ENCODE measurements at regions not wholly inside any gene's neighbourhood (a gene's known extent, or its start where the extent isn't known, plus 50 kb on each side); places are given as distances from the start of the nearest gene placed in this dataset.

DNA sequence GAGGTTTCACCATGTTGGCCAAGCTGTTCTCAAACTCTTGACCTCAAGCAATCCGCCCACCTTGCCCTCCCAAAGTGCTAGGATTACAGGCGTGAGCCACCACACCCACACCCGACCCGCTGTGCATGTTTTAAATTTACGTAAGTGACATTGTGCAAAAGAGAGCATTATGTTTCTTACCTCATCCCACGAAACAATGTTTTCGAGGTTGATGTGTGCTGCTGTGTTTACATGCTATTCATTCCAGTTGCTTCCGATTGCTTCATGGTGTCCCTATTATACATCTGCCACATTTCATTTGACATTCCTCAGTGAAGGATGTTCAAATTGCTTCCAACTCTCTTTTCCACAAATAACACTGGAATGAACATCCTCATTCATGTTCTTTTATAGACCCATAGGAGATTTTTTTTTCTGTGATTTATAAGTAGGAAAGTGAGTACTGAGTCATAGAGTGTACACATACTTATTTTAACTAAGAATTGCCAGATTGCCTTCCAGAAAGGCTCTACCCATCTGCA is 403.9 kb upstream of the JARID2 start:
- peak; percentile 81 for DNase-seq
- Histone ChIP-seq H3K36me3 (no peaks in the 10 kb centered on the region), H3K4me3 (no peak overlapping the region), H3K9me3 (no peaks in the 10 kb centered on the region), H3K27me3 (no peaks in the 10 kb centered on the region)

DNA sequence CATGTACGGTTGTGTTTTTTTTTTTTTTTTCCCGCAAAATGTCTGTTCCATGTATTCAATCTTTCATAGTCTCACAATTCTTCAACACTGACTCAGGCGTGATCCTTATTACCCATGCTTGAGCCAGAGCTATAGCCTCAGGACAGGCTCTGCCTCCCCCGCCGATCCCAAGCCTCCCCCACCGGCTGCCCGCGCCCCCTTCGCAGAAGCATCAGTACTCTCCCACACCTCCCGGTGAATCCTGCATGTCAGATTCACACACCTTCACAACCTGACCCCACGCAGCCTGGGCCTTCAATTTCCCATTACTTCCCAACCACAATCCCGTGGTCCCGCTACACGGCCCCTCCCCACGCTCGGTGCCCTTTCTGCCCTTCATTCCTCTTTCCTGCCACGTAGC is 401.5 kb upstream of the JARID2 start:
- Histone ChIP-seq H3K4me3 (no peak overlapping the region), H3K27me3 (no peaks in the 10 kb centered on the region), H3K9me3 (no peaks in the 10 kb centered on the region), H3K36me3 (no peaks in the 10 kb centered on the region)
- no peak for DNase-seq

DNA sequence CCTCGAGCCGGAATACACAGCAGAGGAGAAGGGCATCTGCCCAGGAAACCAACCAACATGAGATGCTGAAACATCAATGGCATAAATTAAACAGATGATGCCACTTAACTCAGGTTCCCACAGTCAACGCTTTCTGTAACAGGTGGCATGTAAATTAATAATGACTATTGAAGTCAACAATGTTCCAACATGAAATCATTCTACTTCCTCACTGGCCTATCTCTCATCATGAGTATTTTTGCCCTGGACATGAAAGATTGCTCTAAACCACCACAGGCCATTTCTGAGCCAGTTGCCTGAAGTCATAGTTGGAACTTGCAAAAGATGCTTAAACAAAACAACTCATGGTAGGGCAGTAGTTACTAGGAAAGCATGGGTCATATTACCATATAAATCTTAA is 397.9 kb upstream of the JARID2 start:
- no peak for DNase-seq
- no peak overlapping the region for H3K4me3 ChIP-seq
- no peaks in the 10 kb centered on the region for H3K9me3 ChIP-seq
- no peaks in the 10 kb centered on the region for H3K27me3 ChIP-seq
- H3K36me3 ChIP-seq: no peaks in the 10 kb centered on the region

DNA sequence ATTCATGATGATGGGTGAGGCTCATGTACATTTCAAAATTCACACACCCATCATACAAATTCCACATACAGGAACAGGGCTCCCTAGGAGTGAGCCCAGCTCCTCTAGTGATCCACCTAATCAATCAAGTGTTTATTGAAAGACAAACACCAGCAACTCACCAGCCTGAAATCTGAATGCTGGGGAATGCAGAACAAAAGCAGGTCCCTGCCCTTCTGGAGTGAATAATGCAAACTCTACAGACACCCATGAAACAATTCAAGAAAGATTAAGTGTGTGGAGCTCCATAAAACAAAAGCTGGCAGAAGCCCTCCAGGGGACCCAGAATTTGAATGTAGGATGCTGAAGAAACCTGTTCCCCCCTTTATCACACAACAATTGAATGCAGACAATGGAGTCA is 396.7 kb upstream of the JARID2 start:
- no peak for DNase-seq
- Histone ChIP-seq H3K27me3 (no peaks in the 10 kb centered on the region), H3K9me3 (no peaks in the 10 kb centered on the region), H3K36me3 (no peaks in the 10 kb centered on the region), H3K4me3 (no peak overlapping the region)

DNA sequence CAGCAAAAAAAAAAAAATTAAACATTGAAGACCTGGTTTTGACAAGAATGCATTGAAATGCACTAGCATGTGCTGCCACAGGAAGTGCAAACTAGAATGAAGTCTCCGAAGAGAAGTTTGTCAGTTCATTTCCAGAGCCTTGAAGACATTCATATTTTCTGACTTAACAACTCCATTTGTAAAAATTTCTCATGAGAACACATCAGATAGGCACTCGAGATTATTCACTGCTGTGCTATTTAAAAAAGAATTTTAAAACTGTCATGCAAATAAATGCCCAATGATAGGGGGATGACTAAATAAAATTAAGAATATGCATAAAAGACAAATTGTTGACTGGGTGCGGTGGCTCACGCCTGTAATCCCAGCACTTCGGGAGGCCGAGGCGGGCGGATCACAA is 394.6 kb upstream of the JARID2 start:
- DNase-seq: no peak
- no peaks in the 10 kb centered on the region for H3K36me3 ChIP-seq
- H3K9me3 ChIP-seq: no peaks in the 10 kb centered on the region
- H3K4me3 ChIP-seq: no peak overlapping the region
- no peaks in the 10 kb centered on the region for H3K27me3 ChIP-seq

DNA sequence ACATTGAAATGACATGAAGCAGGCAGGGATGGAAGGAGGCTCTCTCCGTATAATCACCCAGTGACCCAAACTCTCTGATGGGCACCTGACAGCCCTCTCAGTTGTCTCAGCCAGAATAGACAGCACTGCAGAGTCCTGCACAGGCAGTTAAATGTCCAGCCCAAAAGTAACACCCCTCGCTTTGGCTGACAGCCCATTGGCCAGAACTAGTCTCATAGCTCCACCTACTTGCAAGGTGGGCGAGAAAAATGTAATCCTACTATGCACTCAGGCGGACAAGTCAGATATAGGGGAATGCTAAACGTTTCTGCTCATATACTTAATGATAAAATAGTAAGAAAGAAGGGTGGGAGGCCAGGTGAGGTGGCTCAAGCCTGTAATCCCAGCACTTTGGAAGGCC is 393.5 kb upstream of the JARID2 start:
- no peak for DNase-seq
- Histone ChIP-seq H3K36me3 (no peaks in the 10 kb centered on the region), H3K4me3 (no peak overlapping the region), H3K9me3 (no peaks in the 10 kb centered on the region), H3K27me3 (no peaks in the 10 kb centered on the region)

DNA sequence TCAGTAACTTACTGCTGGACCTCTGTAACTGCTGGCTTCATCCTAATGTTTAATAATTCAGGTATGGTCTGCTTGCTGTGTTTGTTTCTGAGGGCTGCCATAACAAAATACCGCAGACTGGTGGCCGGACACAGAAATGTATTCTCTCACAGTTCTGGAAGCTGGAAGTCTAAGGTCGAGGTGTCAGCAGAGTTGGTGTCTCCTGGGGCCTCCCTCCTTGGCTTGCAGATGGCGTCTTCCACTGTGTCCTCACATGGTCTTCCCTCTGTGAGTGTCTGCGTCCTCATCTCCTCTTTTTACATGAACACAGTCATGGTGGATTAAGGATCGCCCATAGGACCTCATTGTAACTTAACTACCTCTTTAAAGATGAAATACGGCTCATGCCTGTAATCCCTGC is 389.7 kb upstream of the JARID2 start:
- H3K36me3 ChIP-seq: no peaks in the 10 kb centered on the region
- no peak for DNase-seq
- no peaks in the 10 kb centered on the region for H3K9me3 ChIP-seq
- H3K4me3 ChIP-seq: no peak overlapping the region
- no peaks in the 10 kb centered on the region for H3K27me3 ChIP-seq

DNA sequence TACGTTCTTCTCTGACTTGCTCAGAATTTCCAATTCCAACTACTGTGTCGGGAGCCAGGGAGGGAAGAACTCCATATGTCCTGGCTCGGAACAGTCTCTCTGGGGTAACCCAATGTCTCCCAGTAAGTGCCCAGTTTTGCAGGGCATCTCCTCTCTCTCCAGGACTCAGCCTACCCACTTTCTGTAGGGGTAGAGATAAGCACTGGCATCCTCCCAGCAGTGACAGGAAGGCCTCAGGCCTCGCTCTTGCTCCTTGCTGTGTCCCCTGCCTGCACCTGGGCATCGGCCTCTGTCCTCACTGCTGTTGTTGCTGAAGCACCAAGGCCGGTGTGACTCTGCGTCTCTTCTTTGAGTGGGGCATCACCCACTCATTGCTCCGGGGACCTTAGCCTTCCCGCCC is 388.9 kb upstream of the JARID2 start:
- Histone ChIP-seq H3K4me3 (no peak overlapping the region), H3K36me3 (no peaks in the 10 kb centered on the region)
- no peak for DNase-seq

DNA sequence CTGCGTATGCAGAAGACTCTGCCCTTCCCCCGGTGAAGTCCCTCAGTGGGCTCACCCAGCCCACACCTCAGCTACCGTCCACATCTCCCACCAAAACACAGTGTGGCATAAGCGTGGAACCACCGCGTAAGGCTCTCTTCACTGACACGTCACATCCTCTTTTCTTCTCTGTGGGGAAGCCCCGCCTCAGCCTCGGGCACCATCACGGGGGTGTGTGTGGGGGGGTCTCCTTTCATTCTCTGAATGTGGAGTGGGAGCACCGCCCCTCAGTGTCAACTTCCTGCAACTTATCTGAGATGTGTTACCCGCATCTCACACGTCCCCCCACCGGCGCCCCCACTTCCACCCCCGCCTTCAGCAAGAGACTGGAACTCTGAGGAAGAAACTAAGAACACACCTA is 388.4 kb upstream of the JARID2 start:
- Histone ChIP-seq H3K4me3 (no peak overlapping the region), H3K36me3 (no peaks in the 10 kb centered on the region), H3K27me3 (no peaks in the 10 kb centered on the region), H3K9me3 (no peaks in the 10 kb centered on the region)
- DNase-seq: no peak

More for the DNA sequence above, 388.9 kb upstream of the JARID2 start:
- Histone ChIP-seq H3K27me3 (no peaks in the 10 kb centered on the region), H3K9me3 (no peaks in the 10 kb centered on the region)

DNA sequence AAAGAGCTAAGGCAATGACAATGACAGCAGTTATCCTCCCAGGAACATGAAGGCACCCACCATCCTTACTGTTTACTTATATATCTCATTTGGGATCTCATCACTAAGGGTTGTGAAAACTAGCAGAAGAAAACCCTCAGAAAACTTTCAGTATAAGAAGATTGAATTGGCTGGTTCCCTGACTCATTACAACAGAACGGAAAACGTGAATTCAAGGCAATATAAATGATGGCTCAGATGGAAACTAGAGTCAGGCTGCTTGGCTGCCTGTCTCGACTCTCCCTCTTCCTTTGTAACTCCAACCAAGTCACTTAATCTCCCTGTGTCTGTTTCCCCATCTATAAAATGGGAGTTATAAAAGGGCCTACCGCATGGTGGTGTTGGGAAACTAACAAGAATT is 387.1 kb upstream of the JARID2 start:
- Histone ChIP-seq H3K27me3 (no peaks in the 10 kb centered on the region), H3K36me3 (no peaks in the 10 kb centered on the region), H3K4me3 (no peak overlapping the region), H3K9me3 (no peaks in the 10 kb centered on the region)
- DNase-seq: no peak

DNA sequence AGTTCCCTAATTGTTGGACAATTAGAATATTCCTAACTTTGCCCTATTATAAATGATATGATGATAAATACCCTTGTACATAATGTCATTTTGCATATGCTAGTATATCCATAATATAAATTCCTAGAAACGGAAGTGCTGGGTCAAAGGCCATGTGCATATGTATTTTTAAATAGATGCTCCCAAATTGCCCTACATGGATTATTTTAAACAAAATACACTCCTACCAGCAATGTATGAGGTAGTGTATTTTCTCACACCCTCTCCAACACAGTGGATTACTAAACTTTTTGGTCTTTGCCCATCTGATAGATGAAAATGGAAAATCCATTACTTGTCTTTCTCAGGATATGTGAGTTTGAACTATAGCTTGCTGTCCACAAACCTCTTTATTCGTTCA is 385.1 kb upstream of the JARID2 start:
- Histone ChIP-seq H3K4me3 (no peak overlapping the region), H3K9me3 (no peaks in the 10 kb centered on the region), H3K27me3 (no peaks in the 10 kb centered on the region), H3K36me3 (no peaks in the 10 kb centered on the region)
- DNase-seq: no peak

DNA sequence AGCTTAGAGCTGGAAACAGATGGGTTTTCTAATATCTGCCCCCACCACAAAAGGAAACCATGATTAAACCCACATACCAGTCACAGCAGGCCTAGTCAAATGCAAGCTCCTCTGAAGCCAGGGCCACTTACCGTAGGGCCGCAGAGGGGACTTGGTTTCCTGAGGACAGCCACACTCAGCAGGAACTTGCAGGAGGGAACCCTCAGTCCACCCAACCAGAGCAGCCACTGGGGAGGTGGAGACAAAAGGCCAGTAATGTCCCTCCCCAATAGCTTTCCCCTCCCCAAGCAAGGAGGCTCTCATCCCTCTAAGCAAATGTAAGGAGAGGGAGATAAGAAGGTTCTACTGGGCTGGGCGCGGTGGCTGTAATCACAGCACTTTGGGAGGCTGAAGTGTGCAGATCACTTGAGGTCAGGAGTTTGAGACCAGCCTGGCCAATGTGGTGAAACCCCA is 384.4 kb upstream of the JARID2 start:
- Histone ChIP-seq H3K36me3 (no peaks in the 10 kb centered on the region), H3K4me3 (no peak overlapping the region), H3K9me3 (no peaks in the 10 kb centered on the region), H3K27me3 (no peaks in the 10 kb centered on the region)
- DNase-seq: no peak

DNA sequence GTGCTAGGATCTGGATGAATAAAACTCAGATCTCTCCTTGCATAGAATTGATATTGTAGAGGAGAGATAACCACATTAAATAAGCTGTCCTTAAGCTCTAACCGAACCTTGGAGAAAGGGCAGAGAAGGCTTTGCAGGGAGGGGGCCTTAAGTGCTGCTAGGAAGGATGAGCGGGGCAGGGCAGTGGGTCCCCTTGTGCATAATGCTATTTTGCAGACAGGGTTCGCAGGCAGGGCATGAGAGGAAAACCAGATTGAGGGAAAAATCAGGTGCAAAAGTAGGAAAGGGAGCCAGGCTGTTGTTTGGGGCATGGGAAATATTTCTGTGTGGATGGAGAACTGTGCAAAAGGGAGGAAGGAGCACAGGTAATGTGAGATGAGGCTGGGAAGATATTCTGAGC is 383.0 kb upstream of the JARID2 start:
- Histone ChIP-seq H3K27me3 (no peaks in the 10 kb centered on the region), H3K9me3 (no peaks in the 10 kb centered on the region), H3K4me3 (no peak overlapping the region), H3K36me3 (no peaks in the 10 kb centered on the region)
- DNase-seq: no peak

DNA sequence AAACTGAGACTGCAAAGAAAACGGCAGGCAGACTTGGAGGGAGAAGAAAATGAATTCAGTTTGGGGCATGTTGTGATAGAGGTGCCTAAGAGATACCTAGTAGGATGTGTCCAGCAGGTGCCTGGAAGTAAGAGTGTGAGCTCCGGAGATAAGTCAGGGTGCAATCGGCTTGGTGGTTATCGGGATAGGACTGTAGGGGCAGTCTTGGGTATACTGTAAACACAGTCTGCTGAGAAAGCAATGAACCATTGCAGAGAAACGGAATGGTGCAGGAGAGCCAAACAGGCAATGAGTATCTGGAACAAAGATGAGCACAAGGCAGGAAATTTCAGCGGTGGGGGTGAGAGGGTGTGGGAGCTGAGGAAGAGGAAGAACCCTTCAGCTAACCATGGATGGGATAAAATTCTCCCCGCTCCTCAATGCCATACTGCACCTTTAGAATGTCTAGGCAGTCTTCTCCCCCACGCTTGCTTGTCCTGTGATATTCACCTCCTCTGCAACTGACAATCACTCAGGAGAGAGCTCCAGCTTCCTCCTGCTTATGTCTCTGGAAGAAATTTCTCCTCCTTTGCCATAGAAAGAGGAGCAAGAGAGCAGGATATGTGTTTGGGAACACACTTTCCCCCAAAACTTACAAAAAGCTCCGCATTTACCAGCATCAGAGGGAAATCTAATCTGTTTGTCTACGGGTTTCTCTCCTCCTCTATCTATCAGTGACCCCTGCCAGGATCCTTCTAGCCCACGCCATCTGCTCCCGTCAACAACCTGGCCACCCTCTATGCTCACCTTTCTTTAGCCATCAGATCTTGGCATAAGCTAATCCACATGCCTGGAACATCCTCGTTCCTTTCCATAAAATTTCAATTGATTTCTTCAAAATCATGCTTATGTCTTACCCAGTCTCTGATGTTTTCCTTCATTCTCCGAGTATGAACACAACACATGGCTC is 381.7 kb upstream of the JARID2 start:
- Histone ChIP-seq H3K27me3 (no peaks in the 10 kb centered on the region), H3K4me3 (no peak overlapping the region), H3K9me3 (no peaks in the 10 kb centered on the region), H3K36me3 (no peaks in the 10 kb centered on the region)
- no peak for DNase-seq

DNA sequence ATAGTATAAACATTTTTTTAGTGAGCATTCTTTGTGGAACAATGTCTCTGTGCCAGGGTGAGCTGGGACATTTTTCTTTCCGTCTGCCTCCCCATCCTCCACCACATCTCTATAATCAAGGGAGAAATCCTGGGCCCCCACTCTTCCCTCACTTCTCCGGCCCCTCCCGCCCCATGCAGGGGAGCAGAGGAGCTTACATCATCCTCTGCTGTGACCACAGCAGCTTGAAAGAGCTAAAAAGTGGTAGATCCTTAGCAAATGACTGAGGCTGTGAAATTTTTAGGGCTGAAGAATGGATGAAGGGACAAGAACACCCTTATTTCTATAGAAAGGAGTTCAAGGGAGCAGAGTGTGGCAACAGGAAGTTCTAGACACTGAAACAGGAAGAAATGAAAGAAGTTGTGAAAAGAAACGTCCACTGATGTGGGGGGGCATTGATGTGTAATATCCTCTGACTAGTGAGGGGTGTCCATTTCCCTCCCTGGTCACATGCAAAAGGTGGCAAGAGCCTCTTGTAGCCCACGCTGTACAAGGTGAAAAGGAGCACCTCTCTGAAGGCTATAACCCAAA is 380.3 kb upstream of the JARID2 start:
- H3K4me3 ChIP-seq: no peak overlapping the region
- no peaks in the 10 kb centered on the region for H3K9me3 ChIP-seq
- no peak for DNase-seq
- no peaks in the 10 kb centered on the region for H3K27me3 ChIP-seq
- no peaks in the 10 kb centered on the region for H3K36me3 ChIP-seq

DNA sequence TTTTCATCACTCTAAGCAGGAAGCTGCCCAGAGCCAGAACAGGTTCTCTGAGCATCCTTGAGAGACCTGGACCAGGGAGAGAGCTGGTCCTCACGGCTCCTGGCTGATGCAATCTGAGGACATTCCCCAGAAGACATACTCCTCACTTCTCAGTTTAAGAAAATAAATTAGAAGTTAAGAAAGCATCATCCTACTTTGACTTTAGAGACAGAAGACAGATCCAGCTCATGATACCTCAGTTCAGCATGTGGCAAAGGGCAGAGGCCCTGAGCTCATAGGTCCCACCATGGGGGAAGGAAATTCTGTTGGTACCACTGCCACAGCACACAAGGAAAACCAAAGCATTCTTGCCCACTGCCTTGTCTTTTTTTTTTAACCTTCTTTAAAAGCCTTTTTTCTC is 378.1 kb upstream of the JARID2 start:
- H3K27me3 ChIP-seq: no peaks in the 10 kb centered on the region
- no peaks in the 10 kb centered on the region for H3K36me3 ChIP-seq
- H3K9me3 ChIP-seq: no peaks in the 10 kb centered on the region
- no peak for DNase-seq
- H3K4me3 ChIP-seq: no peak overlapping the region

DNA sequence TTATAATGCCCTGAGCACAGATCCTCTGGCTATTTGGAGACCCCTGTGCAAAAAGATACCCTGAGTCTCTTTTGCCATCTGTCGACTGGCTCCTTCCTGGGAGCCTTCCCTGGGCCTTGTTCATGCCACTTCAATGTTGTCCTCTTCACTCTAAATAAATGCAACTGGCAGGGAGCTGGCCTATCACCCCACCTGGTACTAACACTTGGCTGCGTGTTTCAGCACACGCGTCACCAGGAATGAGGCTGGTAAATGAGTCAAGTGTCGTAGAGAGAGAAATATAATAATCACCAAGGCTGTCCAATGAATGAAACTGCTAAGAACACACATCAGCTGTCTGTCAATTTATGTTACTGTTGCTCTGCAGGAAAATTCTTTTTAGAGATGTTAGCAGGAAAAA is 374.6 kb upstream of the JARID2 start:
- Histone ChIP-seq H3K27me3 (no peaks in the 10 kb centered on the region), H3K9me3 (no peaks in the 10 kb centered on the region), H3K36me3 (no peaks in the 10 kb centered on the region), H3K4me3 (no peak overlapping the region)
- no peak for DNase-seq

DNA sequence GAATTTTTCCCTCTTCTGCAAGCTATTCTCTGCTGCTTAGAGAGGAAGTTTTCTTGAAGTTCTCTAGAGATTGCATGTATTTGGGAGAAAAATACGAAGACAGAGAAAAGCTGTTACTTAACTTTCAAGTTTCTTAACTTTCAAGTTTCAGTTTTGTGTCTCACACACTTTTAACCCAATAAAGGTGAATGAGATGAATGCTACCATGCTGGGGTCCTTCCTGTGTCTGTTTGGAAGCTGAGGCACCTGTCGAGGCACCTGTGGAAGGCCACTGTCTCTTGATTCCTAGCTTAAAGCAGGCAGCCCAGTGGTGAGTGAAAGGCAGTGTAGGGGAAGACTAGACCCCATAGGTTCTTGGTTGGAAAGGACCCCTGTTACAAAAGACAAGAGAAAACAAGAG is 372.8 kb upstream of the JARID2 start:
- H3K9me3 ChIP-seq: no peaks in the 10 kb centered on the region
- no peak for DNase-seq
- no peaks in the 10 kb centered on the region for H3K36me3 ChIP-seq
- H3K4me3 ChIP-seq: no peak overlapping the region
- no peaks in the 10 kb centered on the region for H3K27me3 ChIP-seq
